H1 (cell line): ENCODE measurements at regions not wholly inside any gene's neighbourhood (a gene's known extent, or its start where the extent isn't known, plus 50 kb on each side); places are given as distances from the start of the nearest gene placed in this dataset.

Experiments used
- CTCF ChIA-PET: fragments of 300-600 bp; sonication (Branson Sonifier 250); formaldehyde crosslinking; loops from one replicate; lab custom pipeline; 2021; ENCODE audit not compliant: partially characterized antibody; lab: Charles Lee
- POLR2A ChIA-PET: fragments of 300-600 bp; sonication (Branson Sonifier 250); formaldehyde crosslinking; loops from one replicate; lab custom pipeline; 2021; ENCODE audit warnings: inconsistent platforms; ENCODE audit not compliant: partially characterized antibody; lab: Charles Lee
- DNase-seq, 2 experiments: peaks; one replicate each; pipeline versions ENCODE4 v3.0.0 to v3.0.0-alpha.2; 2010 to 2022; ENCODE audit warnings: low spot score in 2 of 2, low read depth in 1 of 2, mixed read lengths in 1 of 2
- FAIRE-seq: peaks from 2 replicates; lab custom pipeline; 2011; peaks lifted over from hg19 to GRCh38; lab: Jason Lieb, UNC
- H2AFZ ChIP-seq: 2 replicates; pipeline ENCODE4 v1.8.1; 2012; ENCODE audit warnings: low read length, inconsistent platforms
- H2AK5ac ChIP-seq: 2 replicates; pipeline ENCODE4 v1.6.1; 2013; ENCODE audit warnings: low read depth, low read length
- H2BK120ac ChIP-seq: replicated peaks from 2 replicates; pipeline ENCODE3; 2013; ENCODE audit warnings: low read depth, low read length, inconsistent platforms
- H2BK12ac ChIP-seq: 2 replicates; pipeline ENCODE4 v1.6.1; 2013; ENCODE audit warnings: low read depth, low read length
- H2BK15ac ChIP-seq: 2 replicates; pipeline ENCODE4 v1.6.1; 2013; ENCODE audit warnings: low read length
- H2BK20ac ChIP-seq: 2 replicates; pipeline ENCODE4 v1.6.1; 2013; ENCODE audit warnings: low read length
- H2BK5ac ChIP-seq: 2 replicates; pipeline ENCODE4 v1.6.1; 2013; ENCODE audit warnings: low read depth, low read length
- H3K14ac ChIP-seq: 2 replicates; pipeline ENCODE4 v1.6.1; 2013; ENCODE audit warnings: inconsistent platforms; ENCODE audit not compliant: insufficient read length
- H3K18ac ChIP-seq: 2 replicates; pipeline ENCODE4 v1.6.1; 2013; ENCODE audit warnings: low read length; ENCODE audit errors: extremely low read depth
- H3K23ac ChIP-seq: 2 replicates; pipeline ENCODE4 v1.6.1; 2013; ENCODE audit warnings: inconsistent platforms; ENCODE audit not compliant: insufficient read length
- H3K23me2 ChIP-seq: 2 replicates; pipeline ENCODE4 v1.6.1; 2013; ENCODE audit warnings: low read depth, low read length
- H3K27ac ChIP-seq: 2 replicates; pipeline ENCODE4 v1.6.1; 2011; ENCODE audit warnings: low read depth, low read length, inconsistent platforms
- H3K27me3 ChIP-seq, 4 experiments: replicated peaks in 1 of 4; 1 replicate in 1 of 4; 2 replicates in 3 of 4; pipeline versions ENCODE4 v1.6.1 to v1.8.1; 2011 to 2013; ENCODE audit warnings: low read length in 3 of 4, mild to moderate bottlenecking in 3 of 4, inconsistent platforms in 2 of 4, mixed read lengths in 2 of 4, moderate library complexity in 1 of 4; ENCODE audit not compliant: control insufficient read depth in 3 of 4, insufficient read depth in 3 of 4; ENCODE audit errors: extremely low read depth in 1 of 4
- H3K36me3 ChIP-seq, 4 experiments: 2 replicates each; pipeline versions ENCODE4 v1.6.1 to v1.8.1; 2011 to 2013; ENCODE audit warnings: mild to moderate bottlenecking in 4 of 4, low read length in 3 of 4, moderate library complexity in 2 of 4, control low read depth in 1 of 4, inconsistent platforms in 1 of 4; ENCODE audit not compliant: insufficient read depth in 4 of 4, control insufficient read depth in 2 of 4
- H3K4ac ChIP-seq: replicated peaks from 2 replicates; pipeline ENCODE3; 2013; ENCODE audit warnings: low read length, low read depth, mixed read lengths, inconsistent platforms; ENCODE audit not compliant: insufficient read length
- H3K4me1 ChIP-seq, 4 experiments: replicated peaks in 1 of 4; 1 replicate in 1 of 4; 2 replicates in 3 of 4; pipeline versions ENCODE4 v1.6.1 to v1.8.1; 2011 to 2013; ENCODE audit warnings: low read length in 3 of 4, inconsistent platforms in 2 of 4, mixed read lengths in 1 of 4; ENCODE audit not compliant: insufficient read depth in 4 of 4, control insufficient read depth in 3 of 4
- H3K4me2 ChIP-seq, 2 experiments: 2 replicates each; pipeline versions ENCODE4 v1.6.1 to v1.8.1; 2011 to 2013; ENCODE audit warnings: low read depth in 2 of 2, low read length in 2 of 2, control low read depth in 1 of 2, inconsistent platforms in 1 of 2, mild to moderate bottlenecking in 1 of 2; ENCODE audit not compliant: insufficient read depth in 1 of 2
- H3K4me3 ChIP-seq, 4 experiments: fragments of 200-600, 300-600 bp in 1 of 4; sonication (generic), shearing (Covaris generic), sonication (Bioruptor Twin) in 1 of 4; 2 replicates each; pipeline versions ENCODE4 v1.5.1 to v1.8.1; 2011 to 2016; ENCODE audit warnings: low read length in 4 of 4, low read depth in 3 of 4, control low read depth in 2 of 4, inconsistent platforms in 2 of 4, mild to moderate bottlenecking in 2 of 4, mixed read lengths in 1 of 4, moderate library complexity in 1 of 4; ENCODE audit not compliant: insufficient read depth in 2 of 4; ENCODE audit errors: extremely low read depth in 1 of 4
- H3K56ac ChIP-seq: replicated peaks from 2 replicates; pipeline ENCODE3; 2013; ENCODE audit warnings: low read depth, mild to moderate bottlenecking, mixed read lengths, low read length, inconsistent platforms; ENCODE audit not compliant: insufficient read length
- H3K79me1 ChIP-seq: 2 replicates; pipeline ENCODE4 v1.6.1; 2013; ENCODE audit warnings: low read depth, low read length, control low read depth
- H3K79me2 ChIP-seq, 2 experiments: 2 replicates each; pipeline versions ENCODE4 v1.6.1 to v1.8.1; 2012 to 2013; ENCODE audit warnings: low read length in 2 of 2, mild to moderate bottlenecking in 2 of 2, inconsistent platforms in 1 of 2; ENCODE audit not compliant: insufficient read depth in 2 of 2, control insufficient read depth in 1 of 2
- H3K9ac ChIP-seq, 4 experiments: replicated peaks in 1 of 4; 1 replicate in 1 of 4; 2 replicates in 3 of 4; pipeline versions ENCODE4 v1.6.1 to v1.8.1; 2011 to 2013; ENCODE audit warnings: low read depth in 3 of 4, low read length in 3 of 4, control low read depth in 2 of 4, mild to moderate bottlenecking in 2 of 4, moderate library complexity in 2 of 4, inconsistent platforms in 1 of 4; ENCODE audit errors: extremely low read depth in 1 of 4
- H3K9me3 ChIP-seq, 2 experiments: 2 replicates each; pipeline versions ENCODE4 v1.6.1 to v1.8.1; 2012 to 2013; ENCODE audit warnings: mild to moderate bottlenecking in 2 of 2, moderate library complexity in 2 of 2, control low read depth in 1 of 2, inconsistent platforms in 1 of 2, low read depth in 1 of 2, low read length in 1 of 2, mixed read lengths in 1 of 2; ENCODE audit not compliant: insufficient read depth in 2 of 2
- H4K20me1 ChIP-seq, 2 experiments: replicated peaks in 1 of 2; 2 replicates each; pipeline versions ENCODE3 to v1.8.1; 2011 to 2013; ENCODE audit warnings: inconsistent platforms in 2 of 2, low read length in 2 of 2, mild to moderate bottlenecking in 1 of 2; ENCODE audit not compliant: insufficient read depth in 2 of 2, control insufficient read depth in 1 of 2
- H4K5ac ChIP-seq: 2 replicates; pipeline ENCODE4 v1.6.1; 2013; ENCODE audit warnings: low read length, low read depth, mixed read lengths, inconsistent platforms; ENCODE audit not compliant: insufficient read length
- H4K8ac ChIP-seq: 2 replicates; pipeline ENCODE4 v1.8.0; 2013; ENCODE audit warnings: mild to moderate bottlenecking, moderate library complexity, low read length, inconsistent platforms; ENCODE audit not compliant: insufficient read depth; ENCODE audit errors: extremely low read depth
- H4K91ac ChIP-seq: replicated peaks from 2 replicates; pipeline ENCODE3; 2013; ENCODE audit warnings: low read length, mixed read lengths, inconsistent platforms; ENCODE audit not compliant: insufficient read length
- BACH1 ChIP-seq: IDR thresholded peaks from 2 replicates; pipeline ENCODE4 v1.6.1; 2012; ENCODE audit warnings: low read length, improper control_type of control experiment
- CHD2 ChIP-seq: IDR thresholded peaks from 2 replicates; pipeline ENCODE4 v1.6.1; 2012; ENCODE audit warnings: low read length, improper control_type of control experiment
- CREB1 ChIP-seq: IDR thresholded peaks from 2 replicates; pipeline ENCODE4 v1.6.1; 2012; ENCODE audit warnings: inconsistent platforms
- EGR1 ChIP-seq: IDR thresholded peaks from 2 replicates; pipeline ENCODE4 v1.6.1; 2011; ENCODE audit warnings: low read depth, low read length, borderline replicate concordance
- JUND ChIP-seq: IDR thresholded peaks from 2 replicates; pipeline ENCODE4 v1.6.1; 2011; ENCODE audit warnings: mild to moderate bottlenecking, improper control_type of control experiment, low read length
- MAFK ChIP-seq: IDR thresholded peaks from 2 replicates; pipeline ENCODE4 v1.6.1; 2012; ENCODE audit warnings: low read depth, mild to moderate bottlenecking, improper control_type of control experiment, low read length
- NANOG ChIP-seq: IDR thresholded peaks from 2 replicates; pipeline ENCODE4 v1.6.1; 2011; ENCODE audit warnings: low read length, low read depth, mild to moderate bottlenecking, inconsistent platforms; ENCODE audit not compliant: insufficient read depth, poor library complexity, severe bottlenecking
- TAF1 ChIP-seq: IDR thresholded peaks from 2 replicates; pipeline ENCODE4 v1.6.1; 2011; ENCODE audit warnings: mild to moderate bottlenecking, low read depth, low read length
- TAF7 ChIP-seq: optimal IDR thresholded peaks from 2 replicates; pipeline ENCODE3; 2011; ENCODE audit warnings: low read depth, mild to moderate bottlenecking, inconsistent platforms, low read length, moderate library complexity, borderline replicate concordance
- TCF12 ChIP-seq: IDR thresholded peaks from 2 replicates; pipeline ENCODE4 v1.6.1; 2011; ENCODE audit warnings: low read depth, mild to moderate bottlenecking, low read length
- TEAD4 ChIP-seq: IDR thresholded peaks from 2 replicates; pipeline ENCODE4 v1.6.1; 2012; ENCODE audit warnings: low read depth, low read length, inconsistent platforms, mixed read lengths
- USF2 ChIP-seq: IDR thresholded peaks from 2 replicates; pipeline ENCODE4 v1.6.1; 2011; ENCODE audit warnings: low read length, improper control_type of control experiment
- ZNF274 ChIP-seq: IDR thresholded peaks from 2 replicates; pipeline ENCODE4 v1.7.0; 2012; ENCODE audit warnings: low read length, borderline replicate concordance; ENCODE audit errors: extremely low read depth
- WGBS, 2 experiments: shearing (Covaris generic) in 1 of 2; methylation state at CpG; one replicate each; pipeline versions ENCODE4 v1.1.6 to v1.1.7; 2013 to 2015; ENCODE audit warnings: low lambda C conversion rate in 2 of 2, mixed read lengths in 2 of 2, inconsistent platforms in 1 of 2, low coverage in 1 of 2, missing lambda C conversion rate in 1 of 2; ENCODE audit not compliant: insufficient replicate concordance in 2 of 2, insufficient coverage in 1 of 2, insufficient read length in 1 of 2; ENCODE audit errors: extremely low coverage in 1 of 2, missing lambda C conversion rate in 1 of 2; 5-methylcytosine and 5-hydroxymethylcytosine counted together

DNA sequence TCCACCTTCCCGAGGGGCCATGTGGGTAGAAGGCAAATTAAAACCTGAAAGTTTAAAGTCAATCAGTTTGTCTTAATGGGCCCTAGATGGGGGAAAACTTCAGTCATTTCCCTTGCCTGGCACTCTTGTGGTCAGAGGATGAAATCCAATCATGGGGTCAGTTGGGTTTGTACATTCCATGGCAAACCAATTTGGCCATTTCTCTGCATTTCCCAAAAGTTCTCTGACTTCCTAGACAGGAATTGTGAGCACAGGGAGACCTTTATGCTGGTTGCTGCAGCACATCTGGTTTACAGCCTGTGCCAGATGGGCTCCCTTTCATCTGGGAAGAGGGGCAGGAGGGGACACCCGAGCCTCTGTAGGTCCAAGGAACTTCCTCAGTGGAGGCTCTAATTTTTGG, 113.0 kb downstream of the CYP26A1 start:
- Histone ChIP-seq H2BK120ac (no peak overlapping the region), H2BK15ac (no peak overlapping the region), H2AK5ac (no peak overlapping the region), H2AFZ (peak overlapping the region; percentile 85), H3K9me3 (no peaks in the 10 kb centered on the region), H3K27ac (no peak overlapping the region), H3K14ac (no peak overlapping the region), H3K23me2 (no peaks in the 10 kb centered on the region), H4K5ac (no peak overlapping the region), H3K4me2 (no peak overlapping the region), H2BK5ac (no peak overlapping the region), H3K36me3 (no peaks in the 10 kb centered on the region), H3K18ac (no peak overlapping the region; the same call in 1 of the 2 replicates), H3K9ac (no peak overlapping the region), H3K56ac (no peak overlapping the region), H3K4ac (no peak overlapping the region), H3K4me3 (no peak overlapping the region), H4K20me1 (no peaks in the 10 kb centered on the region), H3K23ac (no peak overlapping the region), H4K8ac (peak overlapping the region; percentile 71; the same call in 1 of the 2 replicates), H3K4me1 (peaks cover 0 to 3% (median 1%) of the 10 kb centered on the region in 4 experiments; a peak in 2 of 7 replicates), H2BK12ac (no peak overlapping the region), H3K27me3 (no peaks in the 10 kb centered on the region; a peak in 1 of 7 replicates), H3K79me1 (no peaks in the 10 kb centered on the region), H2BK20ac (no peak overlapping the region), H3K79me2 (no peaks in the 10 kb centered on the region), H4K91ac (no peak overlapping the region)
- ChIA-PET POLR2A (no interaction called here), CTCF (no interaction called here)
- FAIRE-seq: no peak
- 90% methylated on average over 2 of the region's 2 CpGs; no CpG with 5 or more reads in 1 of the 2 experiments for WGBS, 2 experiments
- no peak for DNase-seq
- TF ChIP-seq TAF1 (no peak), USF2 (no peak), JUND (no peak), TEAD4 (no peak), ZNF274 (no peak), EGR1 (no peak), CREB1 (no peak), NANOG (no peak), CHD2 (no peak), MAFK (no peak), TAF7 (no peak), TCF12 (no peak), BACH1 (no peak)
